Left ventricle myocardium inferior (tissue), 1 donor: ENCODE measurements at regions not wholly inside any gene's neighbourhood (a gene's known extent, or its start where the extent isn't known, plus 50 kb on each side); places are given as distances from the start of the nearest gene placed in this dataset.
"Not testable (repeated sequence)": the region's sequence is repeated elsewhere in the genome, so short reads cannot be mapped to it uniquely, and the experiment has no call there.

Source experiments
- DNase-seq: peaks from one replicate; pipeline ENCODE4 v3.0.0-alpha.2; 2020
- H3K27ac ChIP-seq: fragments of 200-600 bp; replicated peaks from 2 replicates; pipeline ENCODE4 v1.8.0; 2021
- H3K27me3 ChIP-seq: fragments of 200-600 bp; 2 replicates; pipeline ENCODE4 v1.8.0; 2021; ENCODE audit warnings: low read depth
- H3K36me3 ChIP-seq: fragments of 200-600 bp; 2 replicates; pipeline ENCODE4 v1.8.0; 2021
- H3K4me1 ChIP-seq: fragments of 200-600 bp; 2 replicates; pipeline ENCODE4 v1.8.0; 2021
- H3K4me3 ChIP-seq: fragments of 200-600 bp; 2 replicates; pipeline ENCODE4 v1.8.0; 2021; ENCODE audit warnings: mild to moderate bottlenecking, moderate library complexity
- H3K9me3 ChIP-seq: fragments of 200-600 bp; replicated peaks from 2 replicates; pipeline ENCODE4 v1.8.0; 2021
- CTCF ChIP-seq: fragments of 200-600 bp; IDR thresholded peaks from 2 replicates; pipeline ENCODE4 v1.8.0; 2021; ENCODE audit warnings: antibody characterized with exemption, mild to moderate bottlenecking, borderline replicate concordance
- intact Hi-C: fragments of 100-400 bp; cut with micrococcal nuclease; formaldehyde crosslinking; loops from one replicate; pipeline ENCODE4 v1.11.0; 2022
- donor health status: DM: no; HTN: yes; CAD: no; lungs with severe emphysema.

GRCh38 chr6:97508646-97509045 is 225.6 kb upstream of the MMS22L start:
- H3K4me3 ChIP-seq, result no peak overlapping the region
- H3K36me3 ChIP-seq, result no peaks in the 10 kb centered on the region
- no peaks in the 10 kb centered on the region for H3K4me1 ChIP-seq
- no peak for TF ChIP-seq CTCF
- DNase-seq, result no peak
- peaks cover 3% of the 10 kb centered on the region for H3K27me3 ChIP-seq
- no peaks in the 10 kb centered on the region for H3K9me3 ChIP-seq
- H3K27ac ChIP-seq, result no peak overlapping the region
- intact Hi-C loops, result no loop called here

- H3K27ac ChIP-seq, intact Hi-C loops, H3K27me3 ChIP-seq, H3K4me1 ChIP-seq, H3K36me3 ChIP-seq, DNase-seq, H3K4me3 ChIP-seq: not testable (repeated sequence)
- peaks cover 25% of the 10 kb centered on the region for H3K9me3 ChIP-seq
Measured at GRCh38 chr6:97513260-97513659, 230.2 kb upstream of the MMS22L start.

GRCh38 chr6:97524811-97525210 is 241.8 kb upstream of the MMS22L start:
- intact Hi-C loops, result no loop called here
- Histone ChIP-seq H3K27me3 (no peaks in the 10 kb centered on the region), H3K27ac (no peak overlapping the region), H3K36me3 (no peaks in the 10 kb centered on the region), H3K4me1 (no peaks in the 10 kb centered on the region), H3K4me3 (no peak overlapping the region), H3K9me3 (peaks cover 18% of the 10 kb centered on the region)
- DNase-seq, result no peak
- TF ChIP-seq CTCF, result no peak

GRCh38 chr6:97535800-97536199 is 252.8 kb upstream of the MMS22L start:
- no peaks in the 10 kb centered on the region for H3K27me3 ChIP-seq
- no peak overlapping the region for H3K27ac ChIP-seq
- TF ChIP-seq CTCF, result no peak
- intact Hi-C loops, result no loop called here
- no peaks in the 10 kb centered on the region for H3K4me1 ChIP-seq
- no peak overlapping the region for H3K4me3 ChIP-seq
- no peak for DNase-seq
- no peaks in the 10 kb centered on the region for H3K9me3 ChIP-seq
- H3K36me3 ChIP-seq, result no peaks in the 10 kb centered on the region

GRCh38 chr6:97548354-97548753 is 265.3 kb upstream of the MMS22L start:
- no peak for DNase-seq
- H3K4me3 ChIP-seq, result no peak overlapping the region

GRCh38 chr6:97557355-97557754 is 274.3 kb upstream of the MMS22L start:
- H3K27me3 ChIP-seq, result no peaks in the 10 kb centered on the region
- no peak for TF ChIP-seq CTCF
- intact Hi-C loops, result no loop called here

More at GRCh38 chr6:97548354-97548753, 265.3 kb upstream of the MMS22L start:
- TF ChIP-seq CTCF, result no peak
- Histone ChIP-seq H3K27ac (no peak overlapping the region), H3K9me3 (peaks cover 8% of the 10 kb centered on the region), H3K36me3 (no peaks in the 10 kb centered on the region), H3K4me1 (no peaks in the 10 kb centered on the region), H3K27me3 (no peaks in the 10 kb centered on the region)
- intact Hi-C loops, result no loop called here

More at GRCh38 chr6:97557355-97557754, 274.3 kb upstream of the MMS22L start:
- H3K4me3 ChIP-seq, result no peak overlapping the region
- no peaks in the 10 kb centered on the region for H3K36me3 ChIP-seq
- H3K27ac ChIP-seq, result no peak overlapping the region
- H3K9me3 ChIP-seq, result no peaks in the 10 kb centered on the region
- H3K4me1 ChIP-seq, result no peaks in the 10 kb centered on the region
- DNase-seq, result no peak
